ENCODE measurements at regions not wholly inside any gene's neighbourhood (a gene's known extent, or its start where the extent isn't known, plus 50 kb on each side); places are given as distances from the start of the nearest gene placed in this dataset.

- Mint-ChIP-seq H3K36me3 (ENCODE audit: low read depth) (no peaks in the 10 kb centered on the region; the same call in 2 of the 3 replicates), H3K27ac (no peak overlapping the region), H3K4me3 (no peak overlapping the region), H3K4me1 (no peaks in the 10 kb centered on the region; the same call in 2 of the 3 replicates), H3K9me3 (no peaks in the 10 kb centered on the region), H3K27me3 (ENCODE audit: insufficient read depth, low read depth, poor library complexity) (peaks cover 6% of the 10 kb centered on the region)
- no peaks in the 10 kb centered on the region for H3K36me3 ChIP-seq (ENCODE audit: insufficient read depth)
- peaks cover 13% of the 10 kb centered on the region for H3K9me2 ChIP-seq (ENCODE audit: insufficient read depth)
- TF ChIP-seq ZNF114 (CRISPR knock-in tag; IDR thresholded peaks at IDR 0.05): no peak
- no peak for TF ChIP-seq REST (IDR thresholded peaks at IDR 0.05; ENCODE audit: unreplicated experiment)
- no peak for TF ChIP-seq ETS1 (IDR thresholded peaks at IDR 0.05)
- no peak for TF ChIP-seq EZH2 (IDR thresholded peaks at IDR 0.05; ENCODE audit: low read depth, unreplicated experiment)
- no peak overlapping the region for H3K4me3 ChIP-seq
- no peak for DNase-seq (ENCODE audit: low spot score)
- no peak overlapping the region for H3K4me2 ChIP-seq
- H2AFZ ChIP-seq: no peak overlapping the region; the same call in 1 of the 2 replicates
- H4K20me1 ChIP-seq (replicated peaks; ENCODE audit: insufficient read depth): no peaks in the 10 kb centered on the region
- H3K27ac ChIP-seq (ENCODE audit: low read depth): no peak overlapping the region
- H3K79me2 ChIP-seq (replicated peaks; ENCODE audit: insufficient read depth): no peaks in the 10 kb centered on the region
- no peaks in the 10 kb centered on the region for H3F3A ChIP-seq (replicated peaks; ENCODE audit: low read depth)
- no peaks in the 10 kb centered on the region for H3K4me1 ChIP-seq (ENCODE audit: insufficient read depth)
- no peaks in the 10 kb centered on the region for H3K27me3 ChIP-seq (ENCODE audit: insufficient read depth)
- no peak for ATAC-seq
These were observed 160.2 kb downstream of the QRSL1 start for GRCh38 chr6:106789428-106790148.

- H3K27me3 ChIP-seq (ENCODE audit: insufficient read depth): no peaks in the 10 kb centered on the region
- no peaks in the 10 kb centered on the region for H3K4me1 ChIP-seq (ENCODE audit: insufficient read depth)
- H3K4me1 Mint-ChIP-seq: no peaks in the 10 kb centered on the region; the same call in 2 of the 3 replicates
- no peaks in the 10 kb centered on the region for H3K36me3 ChIP-seq (ENCODE audit: insufficient read depth)
- H3K27me3 Mint-ChIP-seq (ENCODE audit: insufficient read depth, low read depth, poor library complexity): peaks cover 6% of the 10 kb centered on the region
- H3K36me3 Mint-ChIP-seq (ENCODE audit: low read depth): no peaks in the 10 kb centered on the region; the same call in 2 of the 3 replicates
- no peak overlapping the region for H3K27ac Mint-ChIP-seq
- H3K9me3 Mint-ChIP-seq: no peaks in the 10 kb centered on the region
- H3K27ac ChIP-seq (ENCODE audit: low read depth): no peak overlapping the region
- no peaks in the 10 kb centered on the region for H3F3A ChIP-seq (replicated peaks; ENCODE audit: low read depth)
- no peak overlapping the region for H2AFZ ChIP-seq
- ATAC-seq: no peak
- no peak overlapping the region for H3K4me3 Mint-ChIP-seq
- no peaks in the 10 kb centered on the region for H4K20me1 ChIP-seq (replicated peaks; ENCODE audit: insufficient read depth)
- no peak overlapping the region for H3K4me3 ChIP-seq
- H3K79me2 ChIP-seq (replicated peaks; ENCODE audit: insufficient read depth): no peaks in the 10 kb centered on the region
- no peak overlapping the region for H3K4me2 ChIP-seq
- DNase-seq (ENCODE audit: low spot score): no peak
- peaks cover 13% of the 10 kb centered on the region for H3K9me2 ChIP-seq (ENCODE audit: insufficient read depth)
- TF ChIP-seq ZNF462 (CRISPR knock-in tag; IDR thresholded peaks at IDR 0.05) (no peak), CTCF (conservative IDR thresholded peaks at IDR 0.05; ENCODE audit: low read depth in 2 of 2) (no peak)
These were observed 159.4 kb downstream of the QRSL1 start for GRCh38 chr6:106788761-106789160.

All from GM23338 (cell line).